BE2C (cell line): ENCODE measurements at regions not wholly inside any gene's neighbourhood (a gene's known extent, or its start where the extent isn't known, plus 50 kb on each side); places are given as distances from the start of the nearest gene placed in this dataset.
"Not testable (repeated sequence)": the region's sequence is repeated elsewhere in the genome, so short reads cannot be mapped to it uniquely, and the experiment has no call there.

Experiments
- DNase-seq: peaks from one replicate; pipeline ENCODE4 v3.0.0-alpha.2; 2020
- H3K27me3 ChIP-seq: fragments of 250-450 bp; sonication (Bioruptor Pico); 2 replicates; pipeline ENCODE4 v1.5.1; 2020; ENCODE audit warnings: mild to moderate bottlenecking
- H3K36me3 ChIP-seq: fragments of 250-450 bp; sonication (Bioruptor Pico); 2 replicates; pipeline ENCODE4 v1.5.1; 2020; ENCODE audit warnings: mild to moderate bottlenecking
- H3K4me1 ChIP-seq: fragments of 250-450 bp; sonication (Bioruptor Pico); 2 replicates; pipeline ENCODE4 v1.5.1; 2020
- H3K4me3 ChIP-seq: 2 replicates; pipeline ENCODE4 v1.5.1; 2011; ENCODE audit warnings: low read depth, low read length
- H3K9me3 ChIP-seq: fragments of 250-450 bp; sonication (Bioruptor Pico); 2 replicates; pipeline ENCODE4 v1.5.1; 2020

DNA sequence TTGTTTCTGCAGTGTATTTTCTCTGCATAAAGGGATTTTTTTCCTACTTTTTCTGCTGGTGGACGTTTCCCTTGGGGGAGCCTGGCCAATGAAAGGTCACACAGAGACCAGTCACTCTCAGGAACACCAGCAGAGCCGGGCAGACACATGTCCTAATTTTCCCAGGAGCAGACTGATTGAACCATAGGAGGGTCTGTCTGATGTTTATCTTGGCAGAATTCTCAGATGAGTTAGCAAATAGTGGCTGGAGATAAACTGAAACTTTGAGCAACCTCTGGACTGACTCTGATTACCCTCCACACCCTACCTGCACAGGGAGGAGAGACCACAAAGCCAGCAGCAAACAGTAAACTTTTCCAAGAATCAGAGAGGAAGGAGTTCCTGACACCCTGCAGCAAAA, 90.0 kb upstream of the PLGLB2 start:
- not testable (repeated sequence) for H3K36me3 ChIP-seq, H3K4me3 ChIP-seq, H3K4me1 ChIP-seq, H3K9me3 ChIP-seq, DNase-seq, H3K27me3 ChIP-seq

DNA sequence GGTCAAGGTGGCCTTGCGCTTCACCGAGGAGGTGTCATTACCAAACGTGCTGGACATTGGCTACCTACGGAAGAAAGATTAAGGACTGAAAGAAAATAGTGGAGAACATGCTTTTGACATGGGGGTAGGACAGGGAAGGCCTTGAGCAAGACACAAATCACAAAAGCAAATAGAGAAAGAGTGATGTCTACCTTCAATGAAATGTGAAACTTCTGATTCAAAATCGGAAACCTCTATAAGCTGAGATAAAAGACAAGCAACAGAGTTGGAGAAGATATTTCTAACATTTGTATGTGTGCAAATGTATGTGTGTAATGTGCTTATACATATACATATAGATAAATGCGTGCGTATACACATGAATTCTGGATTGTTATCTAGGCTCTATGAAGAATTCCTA, 89.5 kb upstream of the PLGLB2 start:
- not testable (repeated sequence) for H3K27me3 ChIP-seq, H3K4me1 ChIP-seq, H3K9me3 ChIP-seq, H3K36me3 ChIP-seq, H3K4me3 ChIP-seq, DNase-seq

DNA sequence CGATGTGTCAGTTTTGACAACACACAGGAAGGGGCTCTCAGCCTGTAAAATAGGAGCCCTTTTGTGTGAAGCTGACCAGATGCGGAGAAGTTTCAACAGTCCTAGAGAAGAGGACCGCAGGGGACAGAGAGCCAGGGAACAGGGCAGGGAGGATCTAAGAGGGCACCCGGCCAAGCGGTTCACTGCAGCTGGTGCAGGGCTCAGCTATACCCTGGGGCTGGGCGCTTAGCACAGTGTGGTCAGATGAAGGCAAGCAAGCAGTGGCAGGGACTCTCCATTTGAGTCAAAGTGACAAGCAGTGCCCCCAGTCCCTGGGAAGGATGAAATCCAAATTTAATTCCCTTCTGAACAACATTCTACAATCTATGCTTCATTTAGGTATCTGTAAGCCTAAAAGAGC, 88.9 kb upstream of the PLGLB2 start:
- H3K9me3 ChIP-seq, H3K36me3 ChIP-seq, H3K4me3 ChIP-seq, H3K4me1 ChIP-seq, H3K27me3 ChIP-seq: not testable (repeated sequence)
- DNase-seq, result peak; percentile 30

DNA sequence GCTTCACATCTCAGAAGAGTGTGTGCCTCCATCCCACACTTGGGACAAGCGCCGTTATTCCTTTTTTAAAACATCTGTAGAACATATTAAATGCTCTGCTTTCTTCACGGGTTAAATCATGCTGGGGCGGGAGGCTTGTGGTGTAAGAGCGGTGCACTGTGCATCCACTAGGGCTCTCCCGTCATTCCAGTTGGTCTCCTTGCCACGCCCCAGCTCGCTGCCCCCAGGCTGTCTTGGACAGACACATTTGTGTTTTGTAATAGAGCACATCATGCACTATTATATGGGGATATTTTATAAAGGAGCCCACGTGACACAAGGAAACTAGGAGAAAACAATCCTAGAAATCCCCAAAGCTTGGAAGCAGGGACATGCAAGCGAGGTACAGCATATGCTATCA, 87.7 kb upstream of the PLGLB2 start:
- not testable (repeated sequence) for H3K36me3 ChIP-seq, H3K4me1 ChIP-seq, H3K4me3 ChIP-seq, DNase-seq, H3K27me3 ChIP-seq, H3K9me3 ChIP-seq

DNA sequence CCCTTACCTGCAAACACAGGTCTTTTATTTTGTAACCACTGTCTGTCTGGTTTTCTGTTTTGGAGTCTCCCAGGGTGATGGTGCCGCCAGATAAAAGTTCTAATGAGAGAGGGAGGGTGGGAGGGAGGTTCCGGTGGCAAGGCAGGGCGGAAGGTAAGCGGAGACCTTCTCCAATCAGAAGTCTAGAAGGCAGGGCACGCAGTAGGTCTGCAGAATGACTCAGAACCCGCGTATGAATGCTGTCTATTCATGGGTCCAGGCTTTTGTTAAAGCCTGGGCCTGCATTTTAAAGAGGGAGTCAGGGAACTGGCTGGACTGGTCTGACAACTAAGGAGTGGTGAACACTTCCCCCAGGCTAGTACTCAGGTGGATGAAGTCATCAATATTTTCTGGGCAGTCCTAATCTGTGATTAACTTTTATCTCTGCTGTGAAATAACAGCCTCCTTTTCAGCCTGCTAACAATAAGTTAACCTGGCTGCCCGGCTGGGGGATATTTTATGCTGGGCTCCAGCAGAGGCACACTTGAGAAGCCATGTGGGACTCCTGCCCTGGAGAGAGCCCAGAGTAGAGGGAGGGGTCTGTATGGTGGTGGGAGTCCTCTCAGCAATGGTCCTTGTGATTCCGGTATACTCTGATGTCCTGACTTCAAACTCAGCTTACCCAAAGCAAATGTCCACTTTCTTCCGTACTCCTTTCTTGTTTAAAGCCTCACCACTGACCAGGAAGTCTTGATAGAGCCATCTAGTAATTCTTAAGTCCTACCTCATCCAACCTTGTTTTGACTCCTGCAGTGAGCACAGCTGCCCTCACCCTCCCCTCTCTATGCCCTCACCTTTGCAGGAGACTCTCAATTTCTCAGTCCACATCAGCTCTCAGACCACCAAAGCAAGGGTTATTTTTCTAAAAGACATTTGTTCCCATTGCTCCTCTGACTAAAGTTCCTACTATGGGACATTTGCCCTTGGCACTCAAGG, 85.3 kb upstream of the PLGLB2 start:
- H3K4me3 ChIP-seq, H3K27me3 ChIP-seq, H3K4me1 ChIP-seq, H3K9me3 ChIP-seq, DNase-seq, H3K36me3 ChIP-seq: not testable (repeated sequence)

DNA sequence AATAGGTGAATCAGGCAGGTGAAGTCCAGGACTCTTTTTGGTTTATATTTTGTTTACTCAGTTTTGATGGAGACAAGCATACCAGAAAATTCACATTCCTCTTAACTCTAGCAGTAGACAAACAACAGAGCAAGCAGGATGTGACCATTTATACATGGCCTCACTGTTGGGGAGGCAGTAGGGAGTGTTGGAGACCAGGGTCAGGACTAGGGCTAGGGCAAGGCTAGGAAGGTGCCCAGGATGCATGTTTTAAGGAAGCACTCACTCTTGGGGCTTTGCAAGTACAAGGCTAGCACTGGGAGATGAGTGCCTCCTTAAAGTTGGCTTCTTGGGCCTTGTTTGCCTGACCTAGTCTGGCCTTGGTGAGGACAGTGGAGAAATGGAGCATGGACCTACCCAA, 84.5 kb upstream of the PLGLB2 start:
- not testable (repeated sequence) for H3K4me1 ChIP-seq, H3K36me3 ChIP-seq, H3K27me3 ChIP-seq, H3K4me3 ChIP-seq, H3K9me3 ChIP-seq, DNase-seq

DNA sequence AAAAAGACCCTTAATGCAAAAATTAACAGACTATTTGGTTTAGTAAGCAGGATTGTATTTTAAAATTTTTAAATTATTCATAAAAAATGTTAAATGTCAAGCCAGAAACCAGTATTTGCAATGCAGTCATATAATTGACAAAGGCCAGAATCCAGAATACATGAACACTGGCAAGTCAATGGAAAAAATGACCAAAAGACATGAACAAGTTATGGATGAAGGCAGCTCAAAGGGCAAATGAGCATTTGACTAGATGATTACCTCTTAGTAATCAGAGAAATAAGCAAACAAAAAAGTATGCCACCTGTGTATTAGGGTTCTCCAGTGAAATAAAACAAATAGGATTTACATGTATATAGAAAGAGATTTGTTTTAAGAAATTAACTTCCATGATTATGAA, 80.9 kb upstream of the PLGLB2 start:
- not testable (repeated sequence) for H3K4me3 ChIP-seq, H3K27me3 ChIP-seq, H3K9me3 ChIP-seq, DNase-seq, H3K4me1 ChIP-seq, H3K36me3 ChIP-seq

DNA sequence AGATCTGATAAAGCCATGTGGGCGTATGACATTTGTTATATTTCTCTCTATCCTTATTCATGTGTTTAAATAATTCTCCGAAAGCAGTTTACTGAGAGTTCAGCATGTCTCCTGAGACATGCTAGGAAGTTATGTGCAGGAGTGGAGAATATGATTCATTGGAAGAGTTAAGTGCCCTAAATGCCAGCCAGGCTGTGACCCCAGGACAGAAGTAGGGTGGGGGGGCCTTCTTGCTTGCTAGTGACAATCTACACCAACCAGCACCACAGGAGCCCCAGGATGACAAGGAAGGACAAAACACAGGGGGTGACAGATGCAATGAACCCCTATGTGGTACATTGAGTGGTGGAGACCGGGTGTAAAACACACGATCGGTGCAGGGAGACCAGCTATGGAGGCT, 79.5 kb upstream of the PLGLB2 start:
- not testable (repeated sequence) for H3K9me3 ChIP-seq, DNase-seq, H3K4me1 ChIP-seq, H3K27me3 ChIP-seq, H3K36me3 ChIP-seq, H3K4me3 ChIP-seq

DNA sequence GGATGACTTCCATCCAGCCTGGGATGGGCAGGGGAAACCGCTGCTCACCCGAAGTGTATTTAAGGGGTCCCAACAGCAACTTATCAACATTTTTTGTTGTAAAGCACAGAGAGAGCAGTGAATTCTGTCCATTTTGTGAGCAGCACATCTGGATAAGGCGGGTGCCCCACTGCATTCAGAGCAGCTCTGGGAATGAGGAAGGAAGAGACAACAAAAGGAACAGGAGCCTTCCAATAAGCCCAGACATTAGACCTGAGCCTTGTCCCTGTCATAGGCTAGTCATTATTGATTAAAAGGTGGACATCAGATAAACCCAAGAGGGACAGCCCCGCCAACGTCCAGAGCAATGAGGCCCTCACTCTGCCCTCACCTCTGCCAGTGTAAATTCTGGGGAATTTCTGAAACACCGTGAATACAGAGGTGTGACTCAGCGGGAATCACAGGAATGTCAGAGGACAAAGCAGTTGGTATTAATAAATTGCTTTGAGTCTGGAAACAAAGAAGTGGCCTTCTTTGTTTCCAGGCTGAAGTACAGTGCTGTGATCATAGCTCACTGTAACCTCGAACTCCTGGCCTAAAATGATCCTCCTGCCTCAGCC, 78.2 kb upstream of the PLGLB2 start:
- not testable (repeated sequence) for H3K27me3 ChIP-seq

DNA sequence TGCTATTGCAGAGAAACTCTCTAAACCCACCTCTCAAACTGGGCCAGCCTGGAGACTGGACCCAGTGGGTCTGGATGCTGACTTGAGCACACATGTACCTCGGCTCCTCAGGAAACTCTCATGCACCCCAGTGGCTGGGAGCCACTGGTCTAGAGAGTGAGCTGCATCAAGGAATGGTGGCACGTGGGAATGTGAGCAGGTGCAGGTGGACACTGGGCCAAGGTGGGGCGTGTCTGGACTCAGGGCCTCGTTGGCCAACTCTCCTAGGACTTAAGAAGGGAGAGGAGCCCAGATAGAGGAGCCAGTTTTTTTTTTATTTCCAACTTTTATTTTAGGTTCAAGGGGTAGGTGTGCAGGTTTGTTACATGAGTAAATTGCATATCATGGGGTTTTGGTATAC, 75.5 kb upstream of the PLGLB2 start:
- not testable (repeated sequence) for H3K9me3 ChIP-seq, H3K27me3 ChIP-seq, H3K4me1 ChIP-seq, DNase-seq, H3K4me3 ChIP-seq, H3K36me3 ChIP-seq

More for the DNA sequence above, 78.2 kb upstream of the PLGLB2 start:
- H3K4me1 ChIP-seq, H3K9me3 ChIP-seq, H3K4me3 ChIP-seq, H3K36me3 ChIP-seq, DNase-seq: not testable (repeated sequence)

DNA sequence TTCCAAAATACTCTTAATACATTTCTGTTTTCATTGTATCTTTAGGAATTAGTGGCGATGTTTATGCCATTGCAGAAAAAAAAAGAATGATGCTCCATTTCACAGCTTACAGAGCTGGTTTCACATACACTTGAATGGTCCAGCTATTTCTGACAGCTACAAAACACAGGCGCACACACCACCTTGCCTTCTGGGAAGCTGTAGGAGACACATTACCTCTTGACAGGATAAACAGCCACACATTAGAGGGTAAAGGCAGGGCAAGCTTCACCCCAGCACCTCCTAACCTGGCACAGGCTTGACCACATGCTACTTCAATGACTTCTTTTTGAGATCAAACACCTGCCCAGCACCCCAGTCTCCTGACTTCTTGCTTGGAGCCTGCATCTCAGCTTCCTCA, 73.2 kb upstream of the PLGLB2 start:
- not testable (repeated sequence) for DNase-seq, H3K36me3 ChIP-seq, H3K4me1 ChIP-seq, H3K27me3 ChIP-seq, H3K9me3 ChIP-seq, H3K4me3 ChIP-seq

DNA sequence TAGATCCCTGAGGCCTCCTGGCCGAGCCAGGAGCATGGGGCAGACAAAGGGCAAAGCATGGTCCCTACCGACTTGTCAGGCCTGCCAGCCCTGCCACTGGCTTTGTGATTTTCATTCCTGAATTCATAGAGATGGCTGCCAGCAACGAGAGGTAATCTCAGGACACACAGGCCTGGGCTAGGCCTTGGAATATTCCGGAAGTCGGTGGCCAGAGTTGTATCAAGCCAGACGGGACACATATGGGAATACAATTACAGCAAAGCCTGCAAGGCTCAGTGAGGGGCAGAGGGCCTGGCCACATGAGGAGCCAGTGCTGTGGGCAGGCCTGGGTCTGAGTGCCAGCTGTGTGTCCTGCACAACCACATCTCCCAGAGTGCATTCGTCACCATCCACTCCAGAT, 72.4 kb upstream of the PLGLB2 start:
- not testable (repeated sequence) for H3K9me3 ChIP-seq, DNase-seq

DNA sequence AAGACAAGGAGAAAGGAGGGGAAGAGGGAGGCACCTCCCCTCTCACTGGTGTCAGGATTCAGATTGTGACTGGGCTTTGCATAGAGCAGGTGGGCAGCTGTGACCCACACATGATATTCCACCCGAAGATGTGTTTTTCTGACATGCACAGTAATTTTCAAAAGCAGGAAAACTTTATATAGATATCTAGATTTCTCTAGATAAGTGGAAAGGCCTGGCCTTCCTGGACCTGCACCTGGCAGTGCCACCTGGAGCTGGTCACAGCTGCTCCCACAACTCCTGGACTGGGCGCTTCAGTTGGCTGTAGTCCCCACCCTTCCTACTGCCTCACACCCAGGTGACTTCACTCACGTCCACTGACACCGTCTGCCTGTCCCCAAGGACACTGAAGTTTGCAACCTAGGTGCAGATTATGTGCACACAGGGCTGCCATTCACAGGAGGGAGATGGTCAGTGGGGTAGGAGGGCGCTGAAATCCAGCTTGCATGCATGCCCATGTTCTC, 70.4 kb upstream of the PLGLB2 start:
- H3K4me3 ChIP-seq, H3K9me3 ChIP-seq, DNase-seq, H3K36me3 ChIP-seq, H3K27me3 ChIP-seq, H3K4me1 ChIP-seq: not testable (repeated sequence)

More for the DNA sequence above, 72.4 kb upstream of the PLGLB2 start:
- not testable (repeated sequence) for H3K4me1 ChIP-seq, H3K36me3 ChIP-seq, H3K27me3 ChIP-seq, H3K4me3 ChIP-seq

DNA sequence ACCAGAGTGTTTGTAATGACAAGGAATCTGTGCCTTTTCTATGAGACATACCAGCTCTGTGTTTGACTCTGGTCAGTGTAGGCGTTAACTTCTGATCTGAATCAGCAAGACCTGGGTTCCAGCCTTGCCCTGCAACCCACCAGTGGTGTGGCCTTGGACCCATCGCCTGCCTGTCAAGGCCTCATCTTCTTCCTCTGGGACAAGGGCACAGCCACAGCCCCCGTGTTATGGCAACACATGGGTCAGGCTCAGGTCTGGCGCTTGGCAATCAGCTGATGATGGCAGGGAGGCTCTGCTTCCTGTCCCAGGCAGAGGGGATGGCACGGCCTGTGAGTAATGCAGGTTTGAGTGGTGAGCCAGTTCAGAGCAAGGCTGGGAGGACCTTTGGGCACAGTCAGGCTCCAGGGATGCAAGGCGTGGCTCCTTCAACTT, 69.1 kb upstream of the PLGLB2 start:
- H3K9me3 ChIP-seq, H3K4me3 ChIP-seq, H3K36me3 ChIP-seq, H3K4me1 ChIP-seq, DNase-seq, H3K27me3 ChIP-seq: not testable (repeated sequence)

DNA sequence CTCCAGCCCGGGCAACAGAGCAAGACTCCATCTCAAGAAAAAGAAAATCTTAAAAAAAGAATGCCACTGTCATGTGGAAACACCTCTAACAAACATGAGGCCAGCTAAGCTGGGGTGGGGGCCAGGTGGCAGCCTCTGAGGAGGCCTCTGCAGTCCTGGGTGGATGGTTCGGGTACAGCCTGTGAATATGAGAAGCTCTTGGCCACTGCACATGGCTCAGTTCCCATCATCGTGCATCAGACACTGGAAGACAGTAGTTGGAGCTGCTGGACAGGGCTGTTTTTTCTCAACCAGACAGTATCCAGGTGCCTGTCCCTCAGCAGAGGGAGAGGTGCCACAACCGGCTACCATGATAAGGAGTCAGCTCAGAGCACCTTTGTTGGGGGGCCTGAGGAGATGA, 67.9 kb upstream of the PLGLB2 start:
- not testable (repeated sequence) for H3K4me1 ChIP-seq, H3K27me3 ChIP-seq, H3K36me3 ChIP-seq, DNase-seq, H3K9me3 ChIP-seq, H3K4me3 ChIP-seq

DNA sequence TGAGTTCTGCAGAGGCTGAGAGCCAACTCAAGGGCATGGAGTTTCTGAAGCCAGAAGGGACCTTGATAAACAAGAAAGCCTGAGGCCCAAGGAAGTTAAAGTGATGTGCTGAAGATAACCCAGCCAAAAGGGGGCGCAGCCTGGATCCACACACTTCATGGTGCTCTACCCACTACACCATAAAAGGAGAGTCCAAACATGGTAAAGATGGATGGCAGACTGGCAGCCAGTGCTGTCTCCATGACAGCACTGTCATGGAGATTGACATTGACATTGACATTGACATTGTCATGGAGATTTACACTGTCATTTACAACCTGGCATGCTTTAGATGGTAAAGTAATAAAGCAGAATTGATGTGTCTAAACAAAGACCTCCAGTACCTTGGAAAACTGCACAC, 67.2 kb upstream of the PLGLB2 start:
- DNase-seq, H3K4me1 ChIP-seq, H3K9me3 ChIP-seq, H3K4me3 ChIP-seq, H3K27me3 ChIP-seq, H3K36me3 ChIP-seq: not testable (repeated sequence)
